ENCODE measurements at regions not wholly inside any gene's neighbourhood (a gene's known extent, or its start where the extent isn't known, plus 50 kb on each side); places are given as distances from the start of the nearest gene placed in this dataset.

DNA sequence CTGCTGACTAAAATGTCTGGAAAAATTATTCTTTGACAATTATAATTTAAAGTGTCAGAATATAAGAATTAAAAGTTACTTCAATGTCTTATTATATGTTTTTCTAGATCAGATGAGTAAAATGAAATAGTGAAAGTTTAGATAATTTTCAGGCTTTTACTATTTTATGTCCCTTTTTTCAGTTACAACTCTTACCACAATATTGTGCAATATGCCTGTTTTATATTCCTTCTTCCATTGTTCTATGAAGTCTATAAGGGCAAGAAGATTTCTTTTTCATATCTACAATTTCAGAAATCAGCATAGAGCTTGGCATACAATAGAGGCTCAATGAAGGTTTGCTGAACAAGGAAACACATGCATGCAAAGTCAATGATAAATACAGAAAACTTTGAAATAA is 401.2 kb upstream of the HTR1E start:
- no peaks in the 10 kb centered on the region for H3K27me3 Mint-ChIP-seq (ENCODE audit: insufficient read depth)

DNA sequence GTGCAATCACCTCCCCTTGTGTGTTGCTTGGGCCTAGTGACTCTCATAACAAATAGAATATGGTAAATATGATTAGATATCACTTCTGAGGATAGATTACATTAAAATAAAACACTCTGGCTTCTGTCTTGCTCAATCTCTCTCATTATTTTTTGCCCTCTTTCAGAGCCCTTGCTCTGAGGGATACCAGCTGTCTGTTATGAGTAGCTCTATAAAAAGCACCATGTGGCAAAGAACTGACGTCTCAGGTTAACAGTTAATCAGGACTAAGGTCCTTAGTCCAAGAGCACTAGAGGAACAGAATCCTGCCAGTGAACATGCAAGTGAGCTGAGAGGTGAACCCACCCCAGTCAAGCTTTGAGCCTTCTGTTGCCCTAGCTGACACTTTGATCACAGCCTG is 402.2 kb upstream of the HTR1E start:
- no peaks in the 10 kb centered on the region for H3K27me3 Mint-ChIP-seq (ENCODE audit: insufficient read depth)
- H3K4me3 Mint-ChIP-seq: no peak overlapping the region
- H3K36me3 Mint-ChIP-seq (ENCODE audit: low read depth): no peaks in the 10 kb centered on the region
- H3K4me1 ChIP-seq (ENCODE audit: control insufficient read depth, insufficient read depth, low read length): no peaks in the 10 kb centered on the region
- H3K9me3 ChIP-seq (ENCODE audit: control insufficient read depth, low read length): no peaks in the 10 kb centered on the region
- no peaks in the 10 kb centered on the region for H3K4me1 Mint-ChIP-seq
- no peak overlapping the region for H3K27ac ChIP-seq (ENCODE audit: low read depth, low read length)
- H3K27ac Mint-ChIP-seq: no peak overlapping the region
- no peaks in the 10 kb centered on the region for H3K27me3 ChIP-seq (ENCODE audit: control insufficient read depth, insufficient read depth, low read length, poor library complexity, severe bottlenecking)
- DNase-seq: no peak
- no peak overlapping the region for H3K9ac ChIP-seq (ENCODE audit: extremely low read depth, low read length, poor library complexity, severe bottlenecking)
- WGBS, 2 experiments (ENCODE audit: insufficient coverage in 1 of 2, insufficient read length in 1 of 2): 88 to 89% methylated on average over 1 of the region's 1 CpG
- H3K36me3 ChIP-seq (ENCODE audit: control insufficient read depth, insufficient read depth, low read length): no peaks in the 10 kb centered on the region
- no peak overlapping the region for H3K4me3 ChIP-seq (ENCODE audit: low read length)
- no peaks in the 10 kb centered on the region for H3K9me3 Mint-ChIP-seq
- TF ChIP-seq, protein P1, sequence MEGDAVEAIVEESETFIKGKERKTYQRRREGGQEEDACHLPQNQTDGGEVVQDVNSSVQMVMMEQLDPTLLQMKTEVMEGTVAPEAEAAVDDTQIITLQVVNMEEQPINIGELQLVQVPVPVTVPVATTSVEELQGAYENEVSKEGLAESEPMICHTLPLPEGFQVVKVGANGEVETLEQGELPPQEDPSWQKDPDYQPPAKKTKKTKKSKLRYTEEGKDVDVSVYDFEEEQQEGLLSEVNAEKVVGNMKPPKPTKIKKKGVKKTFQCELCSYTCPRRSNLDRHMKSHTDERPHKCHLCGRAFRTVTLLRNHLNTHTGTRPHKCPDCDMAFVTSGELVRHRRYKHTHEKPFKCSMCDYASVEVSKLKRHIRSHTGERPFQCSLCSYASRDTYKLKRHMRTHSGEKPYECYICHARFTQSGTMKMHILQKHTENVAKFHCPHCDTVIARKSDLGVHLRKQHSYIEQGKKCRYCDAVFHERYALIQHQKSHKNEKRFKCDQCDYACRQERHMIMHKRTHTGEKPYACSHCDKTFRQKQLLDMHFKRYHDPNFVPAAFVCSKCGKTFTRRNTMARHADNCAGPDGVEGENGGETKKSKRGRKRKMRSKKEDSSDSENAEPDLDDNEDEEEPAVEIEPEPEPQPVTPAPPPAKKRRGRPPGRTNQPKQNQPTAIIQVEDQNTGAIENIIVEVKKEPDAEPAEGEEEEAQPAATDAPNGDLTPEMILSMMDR (conservative IDR thresholded peaks at IDR 0.05): no peak

More for the DNA sequence above, 401.2 kb upstream of the HTR1E start:
- Histone ChIP-seq H3K36me3 (ENCODE audit: control insufficient read depth, insufficient read depth, low read length) (no peaks in the 10 kb centered on the region), H3K27ac (ENCODE audit: low read depth, low read length) (no peak overlapping the region), H3K9ac (ENCODE audit: extremely low read depth, low read length, poor library complexity, severe bottlenecking) (no peak overlapping the region), H3K27me3 (ENCODE audit: control insufficient read depth, insufficient read depth, low read length, poor library complexity, severe bottlenecking) (no peaks in the 10 kb centered on the region), H3K4me1 (ENCODE audit: control insufficient read depth, insufficient read depth, low read length) (no peaks in the 10 kb centered on the region), H3K4me3 (ENCODE audit: low read length) (no peak overlapping the region), H3K9me3 (ENCODE audit: control insufficient read depth, low read length) (no peaks in the 10 kb centered on the region)
- no peaks in the 10 kb centered on the region for H3K4me1 Mint-ChIP-seq
- H3K36me3 Mint-ChIP-seq (ENCODE audit: low read depth): no peaks in the 10 kb centered on the region
- TF ChIP-seq, protein P1 (conservative IDR thresholded peaks at IDR 0.05): no peak
- no peak overlapping the region for H3K27ac Mint-ChIP-seq
- no peak overlapping the region for H3K4me3 Mint-ChIP-seq
- H3K9me3 Mint-ChIP-seq: no peaks in the 10 kb centered on the region
- DNase-seq: no peak

- TF ChIP-seq, protein P1 (conservative IDR thresholded peaks at IDR 0.05): no peak
- H3K9ac ChIP-seq (ENCODE audit: extremely low read depth, low read length, poor library complexity, severe bottlenecking): no peak overlapping the region
- peaks cover 8% of the 10 kb centered on the region for H3K9me3 ChIP-seq (ENCODE audit: control insufficient read depth, low read length)
- no peaks in the 10 kb centered on the region for H3K4me1 ChIP-seq (ENCODE audit: control insufficient read depth, insufficient read depth, low read length)
- no peaks in the 10 kb centered on the region for H3K27me3 Mint-ChIP-seq (ENCODE audit: insufficient read depth)
- peaks cover 6% of the 10 kb centered on the region for H3K9me3 Mint-ChIP-seq
- no peak overlapping the region for H3K27ac ChIP-seq (ENCODE audit: low read depth, low read length)
- H3K4me3 Mint-ChIP-seq: no peak overlapping the region
- H3K36me3 Mint-ChIP-seq (ENCODE audit: low read depth): no peaks in the 10 kb centered on the region
- H3K4me3 ChIP-seq (ENCODE audit: low read length): no peak overlapping the region
- H3K27ac Mint-ChIP-seq: no peak overlapping the region
- no peaks in the 10 kb centered on the region for H3K27me3 ChIP-seq (ENCODE audit: control insufficient read depth, insufficient read depth, low read length, poor library complexity, severe bottlenecking)
- H3K36me3 ChIP-seq (ENCODE audit: control insufficient read depth, insufficient read depth, low read length): no peaks in the 10 kb centered on the region
- no peak for DNase-seq
- 97 to 100% methylated on average over 1 of the region's 1 CpG for WGBS, 2 experiments (ENCODE audit: insufficient coverage in 1 of 2, insufficient read length in 1 of 2)
- H3K4me1 Mint-ChIP-seq: peaks cover 18% of the 10 kb centered on the region
These were observed 407.7 kb upstream of the HTR1E start for GRCh38 chr6:86529635-86530034.

All from endodermal cell (in vitro differentiated cells).